SK-N-SH (cell line): ENCODE measurements at regions not wholly inside any gene's neighbourhood (a gene's known extent, or its start where the extent isn't known, plus 50 kb on each side); places are given as distances from the start of the nearest gene placed in this dataset.

Experiments used
- CTCF ChIA-PET: fragments of 300-600, 350-600 bp; formaldehyde crosslinking; extraction: SDS; loops from one replicate; lab custom pipeline; 2021; lab: Yijun Ruan, JAX
- POLR2A ChIA-PET: fragments of 350-600 bp; sonication (Branson Sonifier 250); formaldehyde crosslinking; extraction: SDS; loops from one replicate; lab custom pipeline; 2020; ENCODE audit warnings: antibody characterized with exemption, inconsistent platforms; lab: Yijun Ruan, JAX
- DNase-seq: peaks from one replicate; pipeline ENCODE4 v3.0.0; 2012
- H2AFZ ChIP-seq: fragments of 200-600 bp; sonication (generic); 2 replicates; pipeline ENCODE4 v1.8.1; 2016; ENCODE audit warnings: antibody characterized with exemption, mild to moderate bottlenecking, low read depth
- H3F3A ChIP-seq: fragments of 200-600 bp; sonication (generic); replicated peaks from 2 replicates; pipeline ENCODE3; 2016; ENCODE audit warnings: antibody characterized with exemption, mild to moderate bottlenecking; ENCODE audit not compliant: insufficient read depth
- H3K27ac ChIP-seq, 2 experiments: fragments of 200-500 bp in 1 of 2; fragments of 200-600 bp in 1 of 2; sonication (Bioruptor generic) in 1 of 2; sonication (generic), shearing (Covaris generic) in 1 of 2; 2 replicates each; pipeline versions ENCODE4 v1.5.1 to v1.6.1; 2014 to 2016; ENCODE audit warnings: low read depth in 2 of 2, inconsistent platforms in 1 of 2, low read length in 1 of 2, mild to moderate bottlenecking in 1 of 2, mixed read lengths in 1 of 2
- H3K27me3 ChIP-seq: fragments of 200-600 bp; sonication (generic), shearing (Covaris generic); 2 replicates; pipeline ENCODE4 v1.6.1; 2016; ENCODE audit warnings: mixed run types; ENCODE audit not compliant: insufficient read depth
- H3K36me3 ChIP-seq, 2 experiments: fragments of 200-500 bp in 1 of 2; fragments of 200-600 bp in 1 of 2; sonication (Bioruptor generic) in 1 of 2; sonication (generic) in 1 of 2; replicated peaks in 1 of 2; 2 replicates each; pipeline versions ENCODE3 to v1.5.1; 2014 to 2016; ENCODE audit warnings: low read length in 1 of 2, mild to moderate bottlenecking in 1 of 2; ENCODE audit not compliant: insufficient read depth in 2 of 2, control insufficient read depth in 1 of 2
- H3K4me1 ChIP-seq, 2 experiments: fragments of 200-500 bp in 1 of 2; fragments of 200-600 bp in 1 of 2; sonication (Bioruptor generic) in 1 of 2; sonication (generic), shearing (Covaris generic) in 1 of 2; 2 replicates each; pipeline versions ENCODE4 v1.5.1 to v1.6.1; 2014 to 2016; ENCODE audit warnings: low read depth in 1 of 2, low read length in 1 of 2, mixed run types in 1 of 2; ENCODE audit not compliant: insufficient read depth in 2 of 2, control insufficient read depth in 1 of 2
- H3K4me2 ChIP-seq: fragments of 200-600 bp; sonication (generic), shearing (Covaris generic); 2 replicates; pipeline ENCODE4 v1.6.1; 2017; ENCODE audit warnings: mixed run types
- H3K4me3 ChIP-seq, 2 experiments: fragments of 200-500 bp in 1 of 2; fragments of 200-600 bp in 1 of 2; sonication (Bioruptor generic) in 1 of 2; sonication (generic), shearing (Covaris generic) in 1 of 2; 2 replicates each; pipeline versions ENCODE4 v1.5.1 to v1.8.1; 2014 to 2016; ENCODE audit warnings: low read depth in 2 of 2, inconsistent platforms in 1 of 2, low read length in 1 of 2, mild to moderate bottlenecking in 1 of 2, mixed read lengths in 1 of 2, moderate library complexity in 1 of 2
- H3K79me2 ChIP-seq: fragments of 200-600 bp; sonication (generic); 2 replicates; pipeline ENCODE4 v1.8.1; 2017; ENCODE audit warnings: mild to moderate bottlenecking; ENCODE audit not compliant: insufficient read depth
- H3K9ac ChIP-seq: fragments of 200-600 bp; sonication (generic); 2 replicates; pipeline ENCODE4 v1.6.1; 2017; ENCODE audit warnings: mixed run types
- H3K9me2 ChIP-seq: fragments of 200-600 bp; sonication (generic); 2 replicates; pipeline ENCODE4 v1.6.1; 2017; ENCODE audit warnings: mixed run types
- H3K9me3 ChIP-seq: fragments of 200-600 bp; sonication (generic); 2 replicates; pipeline ENCODE4 v1.6.1; 2017; ENCODE audit warnings: mixed run types, mild to moderate bottlenecking, moderate library complexity
- H4K20me1 ChIP-seq: fragments of 200-600 bp; sonication (generic); 2 replicates; pipeline ENCODE4 v1.6.1; 2017; ENCODE audit warnings: mild to moderate bottlenecking, mixed run types; ENCODE audit not compliant: insufficient read depth
- CHD2 ChIP-seq: fragments of 150-350 bp; IDR thresholded peaks from 2 replicates; pipeline ENCODE4 v1.6.1; 2018; ENCODE audit warnings: low read length; ENCODE audit not compliant: partially characterized antibody
- ELF1 ChIP-seq: IDR thresholded peaks from 2 replicates; pipeline ENCODE4 v1.4.0; 2012
- EP300 ChIP-seq, 2 experiments: IDR thresholded peaks; 2 replicates each; pipeline versions ENCODE4 v1.4.0 to v1.6.1; 2012; ENCODE audit warnings: borderline replicate concordance in 1 of 2, low read depth in 1 of 2, low read length in 1 of 2
- EZH2phosphoT487 ChIP-seq: fragments of 200-600 bp; sonication (generic); IDR thresholded peaks from 2 replicates; pipeline ENCODE4 v1.6.1; 2017; ENCODE audit warnings: low read depth, mixed run types, mild to moderate bottlenecking, antibody characterized with exemption, moderate library complexity, borderline replicate concordance
- FOSL2 ChIP-seq: IDR thresholded peaks from 2 replicates; pipeline ENCODE4 v1.4.0; 2012; ENCODE audit warnings: low read depth, mild to moderate bottlenecking, moderate library complexity, borderline replicate concordance
- FOXM1 ChIP-seq: IDR thresholded peaks from 2 replicates; pipeline ENCODE4 v1.4.0; 2012; ENCODE audit warnings: low read depth, mild to moderate bottlenecking
- GABPA ChIP-seq: IDR thresholded peaks from 2 replicates; pipeline ENCODE4 v1.4.0; 2012; ENCODE audit warnings: low read depth, mild to moderate bottlenecking
- GATA2 ChIP-seq: sonication (generic); formaldehyde crosslinking; IDR thresholded peaks from 2 replicates; pipeline ENCODE4 v1.5.0; 2020; ENCODE audit warnings: mild to moderate bottlenecking, missing genetic modification reagents
- IRF3 ChIP-seq: fragments of 150-350 bp; IDR thresholded peaks from 2 replicates; pipeline ENCODE4 v1.6.1; 2016; ENCODE audit warnings: mild to moderate bottlenecking, low read depth, low read length
- JUND ChIP-seq: IDR thresholded peaks from 2 replicates; pipeline ENCODE4 v1.4.0; 2012
- MAX ChIP-seq: IDR thresholded peaks from 2 replicates; pipeline ENCODE4 v1.4.0; 2012; ENCODE audit warnings: low read depth
- MXI1 ChIP-seq: IDR thresholded peaks from 2 replicates; pipeline ENCODE4 v1.6.1; 2012; ENCODE audit warnings: mild to moderate bottlenecking, low read depth, low read length, improper control_type of control experiment
- RCOR1 ChIP-seq: fragments of 150-350 bp; IDR thresholded peaks from 2 replicates; pipeline ENCODE4 v1.6.1; 2017; ENCODE audit warnings: antibody characterized with exemption, low read length
- RFX5 ChIP-seq: IDR thresholded peaks from 2 replicates; pipeline ENCODE4 v1.6.1; 2012; ENCODE audit warnings: mild to moderate bottlenecking, improper control_type of control experiment, low read length
- RXRA ChIP-seq: IDR thresholded peaks from 2 replicates; pipeline ENCODE4 v1.4.0; 2012; ENCODE audit warnings: low read depth, mild to moderate bottlenecking, borderline replicate concordance
- SMC3 ChIP-seq: IDR thresholded peaks from 2 replicates; pipeline ENCODE4 v1.6.1; 2012; ENCODE audit warnings: low read depth, low read length, improper control_type of control experiment
- TEAD4 ChIP-seq: IDR thresholded peaks from 2 replicates; pipeline ENCODE4 v1.4.0; 2012; ENCODE audit warnings: mild to moderate bottlenecking, borderline replicate concordance; ENCODE audit not compliant: insufficient read depth
- USF1 ChIP-seq: IDR thresholded peaks from 2 replicates; pipeline ENCODE4 v1.4.0; 2012; ENCODE audit warnings: low read depth, borderline replicate concordance
- WGBS: methylation state at CpG from one replicate; pipeline ENCODE4 v1.1.6; 2017; ENCODE audit warnings: low lambda C conversion rate; 5-methylcytosine and 5-hydroxymethylcytosine counted together
- TF ChIP-seq, protein P1 (sequence below): IDR thresholded peaks from 2 replicates; pipeline ENCODE4 v1.4.0; 2012; ENCODE audit warnings: low read depth, borderline replicate concordance

GRCh38 chr7:81036871-81037270, 118.0 kb upstream of the SEMA3C start:
- Histone ChIP-seq H3K9me3 (no peaks in the 10 kb centered on the region), H3K9ac (no peak overlapping the region), H2AFZ (no peak overlapping the region), H3K4me2 (no peak overlapping the region), H3K4me3 (no peak overlapping the region), H3K27me3 (no peaks in the 10 kb centered on the region), H3F3A (no peaks in the 10 kb centered on the region), H3K9me2 (no peaks in the 10 kb centered on the region), H4K20me1 (no peaks in the 10 kb centered on the region), H3K36me3 (no peaks in the 10 kb centered on the region), H3K79me2 (no peaks in the 10 kb centered on the region), H3K4me1 (no peaks in the 10 kb centered on the region), H3K27ac (no peak overlapping the region)
- CTCF ChIA-PET, result interaction anchor here (0.9 to 1.0 kb wide), 3 partner anchors 21 to 433 kb away, joined by 3 to 4 read pairs (median 4); no protein-coding TSS in a partner anchor
- TF ChIP-seq GATA2 (CRISPR knock-in tag) (no peak), JUND (no peak), FOXM1 (no peak)
- DNase-seq, result no peak
- POLR2A ChIA-PET, result no interaction called here

GRCh38 chr7:81036057-81036456, 117.2 kb upstream of the SEMA3C start:
- H3K4me1 ChIP-seq, result no peaks in the 10 kb centered on the region
- H3K36me3 ChIP-seq, result no peaks in the 10 kb centered on the region
- H3K4me3 ChIP-seq, result no peak overlapping the region
- ChIA-PET CTCF (interaction anchor here (1.0 to 1.1 kb wide), 3 partner anchors 38 to 434 kb away, joined by 3 to 4 read pairs (median 3); no protein-coding TSS in a partner anchor), POLR2A (no interaction called here)
- 89% methylated on average over 5 of the region's 5 CpGs for WGBS
- no peaks in the 10 kb centered on the region for H3F3A ChIP-seq
- H3K27me3 ChIP-seq, result no peaks in the 10 kb centered on the region
- H3K27ac ChIP-seq, result no peak overlapping the region
- H3K79me2 ChIP-seq, result no peaks in the 10 kb centered on the region
- DNase-seq, result no peak
- H4K20me1 ChIP-seq, result no peaks in the 10 kb centered on the region
- no peaks in the 10 kb centered on the region for H3K9me2 ChIP-seq
- no peak overlapping the region for H3K9ac ChIP-seq
- H3K9me3 ChIP-seq, result no peaks in the 10 kb centered on the region
- TF ChIP-seq RFX5 (no peak), ELF1 (no peak), MAX (no peak), FOSL2 (no peak), TEAD4 (no peak), EZH2phosphoT487 (no peak), RXRA (no peak), GABPA (no peak), CHD2 (no peak), MXI1 (no peak)
- TF ChIP-seq, all 33 proteins: peak for 0
- Histone ChIP-seq H3K4me2 (no peak overlapping the region), H2AFZ (no peak overlapping the region)

- Histone ChIP-seq H3K4me2 (no peak overlapping the region), H2AFZ (no peak overlapping the region), H3K79me2 (no peaks in the 10 kb centered on the region), H3K27me3 (no peaks in the 10 kb centered on the region), H3K27ac (no peak overlapping the region), H3K4me1 (peaks cover 0 to 9% of the 10 kb centered on the region in 2 experiments; a peak in 1 of 4 replicates), H3F3A (no peaks in the 10 kb centered on the region), H3K4me3 (no peak overlapping the region), H3K9me2 (no peaks in the 10 kb centered on the region), H3K36me3 (no peaks in the 10 kb centered on the region), H4K20me1 (no peaks in the 10 kb centered on the region), H3K9ac (no peak overlapping the region), H3K9me3 (no peaks in the 10 kb centered on the region)
- ChIA-PET POLR2A (no interaction called here), CTCF (no interaction called here)
- no peak for DNase-seq
- 95% methylated on average over 3 of the region's 3 CpGs for WGBS
- TF ChIP-seq RCOR1 (no peak), EP300 (IDR thresholded peaks at IDR 0.05; ENCODE audit: borderline replicate concordance in 1 of 2, low read depth in 1 of 2, low read length in 1 of 2) (no peak), RFX5 (no peak), IRF3 (no peak), SMC3 (no peak), USF1 (no peak)
- TF ChIP-seq, protein P1, sequence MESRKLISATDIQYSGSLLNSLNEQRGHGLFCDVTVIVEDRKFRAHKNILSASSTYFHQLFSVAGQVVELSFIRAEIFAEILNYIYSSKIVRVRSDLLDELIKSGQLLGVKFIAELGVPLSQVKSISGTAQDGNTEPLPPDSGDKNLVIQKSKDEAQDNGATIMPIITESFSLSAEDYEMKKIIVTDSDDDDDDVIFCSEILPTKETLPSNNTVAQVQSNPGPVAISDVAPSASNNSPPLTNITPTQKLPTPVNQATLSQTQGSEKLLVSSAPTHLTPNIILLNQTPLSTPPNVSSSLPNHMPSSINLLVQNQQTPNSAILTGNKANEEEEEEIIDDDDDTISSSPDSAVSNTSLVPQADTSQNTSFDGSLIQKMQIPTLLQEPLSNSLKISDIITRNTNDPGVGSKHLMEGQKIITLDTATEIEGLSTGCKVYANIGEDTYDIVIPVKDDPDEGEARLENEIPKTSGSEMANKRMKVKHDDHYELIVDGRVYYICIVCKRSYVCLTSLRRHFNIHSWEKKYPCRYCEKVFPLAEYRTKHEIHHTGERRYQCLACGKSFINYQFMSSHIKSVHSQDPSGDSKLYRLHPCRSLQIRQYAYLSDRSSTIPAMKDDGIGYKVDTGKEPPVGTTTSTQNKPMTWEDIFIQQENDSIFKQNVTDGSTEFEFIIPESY, result no peak
Measured at GRCh38 chr7:81031996-81032395, 113.1 kb upstream of the SEMA3C start.
